ENCODE measurements at regions not wholly inside any gene's neighbourhood (a gene's known extent, or its start where the extent isn't known, plus 50 kb on each side); places are given as distances from the start of the nearest gene placed in this dataset.

GRCh38 chr4:187889651-187890050 is 105.9 kb upstream of the ZFP42 start:
- TF ChIP-seq TCF12 (IDR thresholded peaks at IDR 0.05; ENCODE audit: low read depth, low read length): no peak
- TF ChIP-seq RFX5 (IDR thresholded peaks at IDR 0.05; ENCODE audit: borderline replicate concordance, low read depth, low read length): no peak
- TF ChIP-seq ZNF274 (IDR thresholded peaks at IDR 0.05; ENCODE audit: borderline replicate concordance, extremely low read depth, low read length): no peak
- no peak for TF ChIP-seq CEBPB (IDR thresholded peaks at IDR 0.05; ENCODE audit: low read depth, low read length)
- no peak for TF ChIP-seq CTCF (IDR thresholded peaks at IDR 0.05; ENCODE audit: control extremely low read depth in 1 of 3, insufficient read depth in 1 of 3, low read depth in 1 of 3, low read length in 3 of 3)
- TF ChIP-seq EZH2 (IDR thresholded peaks at IDR 0.05; ENCODE audit: low read depth, low read length, severe bottlenecking): no peak
- no peak for TF ChIP-seq YY1 (IDR thresholded peaks at IDR 0.05; ENCODE audit: low read depth, low read length)
- no peak for TF ChIP-seq ATF2 (IDR thresholded peaks at IDR 0.05; ENCODE audit: low read length)
- no peak for TF ChIP-seq ASH2L (IDR thresholded peaks at IDR 0.05; ENCODE audit: low read length)
- no peak for TF ChIP-seq POLR2AphosphoS5 (IDR thresholded peaks at IDR 0.05; ENCODE audit: low read depth, low read length)
- no peak for TF ChIP-seq POLR2A (IDR thresholded peaks at IDR 0.05; ENCODE audit: control extremely low read depth in 1 of 2, low read depth in 2 of 2, low read length in 2 of 2)
- no peak for TF ChIP-seq USF2 (IDR thresholded peaks at IDR 0.05; ENCODE audit: low read length)
- TF ChIP-seq BRCA1 (IDR thresholded peaks at IDR 0.05; ENCODE audit: low read depth, low read length): no peak

All from H1 (cell line).